ENCODE measurements at regions not wholly inside any gene's neighbourhood (a gene's known extent, or its start where the extent isn't known, plus 50 kb on each side); places are given as distances from the start of the nearest gene placed in this dataset.
"Not testable (repeated sequence)": the region's sequence is repeated elsewhere in the genome, so short reads cannot be mapped to it uniquely, and the experiment has no call there.

DNA sequence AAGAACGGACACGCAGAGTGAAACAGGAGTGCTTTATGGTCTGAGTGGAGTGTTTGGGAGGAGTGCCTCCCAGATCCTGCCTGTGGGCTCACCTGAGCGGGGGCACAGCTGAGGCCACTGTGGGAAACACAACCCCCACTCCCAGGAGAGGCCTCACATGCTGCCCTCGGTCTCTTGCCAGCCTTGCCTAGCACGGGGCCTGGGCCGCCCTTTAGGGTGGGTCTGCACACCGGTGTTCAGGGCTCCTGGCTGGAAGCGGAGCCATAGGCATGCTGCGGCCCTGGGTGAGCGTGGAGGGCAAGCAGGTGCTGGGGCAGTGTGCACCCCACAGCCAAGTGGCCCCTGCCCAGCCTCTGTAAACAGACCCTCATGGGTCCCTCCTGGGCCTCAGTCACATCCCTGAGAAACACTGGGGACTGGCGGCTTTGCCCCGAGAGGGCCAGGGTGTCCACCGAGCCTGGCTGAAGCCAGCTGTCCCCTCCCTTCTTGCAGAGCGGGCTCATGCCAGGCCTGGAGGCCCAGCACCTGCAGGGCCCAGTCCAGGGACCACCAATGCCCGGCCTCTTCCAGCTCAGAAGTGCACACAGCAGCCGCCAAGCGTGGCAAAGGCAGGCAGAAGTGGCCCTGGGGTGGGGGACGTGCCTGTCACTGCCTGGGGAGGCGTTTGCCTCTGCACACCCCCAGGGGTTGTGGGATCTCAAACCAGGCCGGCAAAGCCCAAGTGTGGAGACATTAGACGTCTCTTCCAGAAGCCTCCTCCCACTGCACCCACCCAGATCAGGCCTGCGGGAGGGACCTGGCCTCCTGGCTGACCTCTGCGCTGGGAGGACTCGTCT, 305.9 kb downstream of the CCDC74A start:
- H3K4me3 ChIP-seq; intact Hi-C loops (cut with DNase I); H3K9me3 ChIP-seq; H3K27ac ChIP-seq; H3K27me3 ChIP-seq (replicated peaks; ENCODE audit: insufficient read depth); DNase-seq (ENCODE audit: low spot score); H3K4me1 ChIP-seq (replicated peaks); H3K36me3 ChIP-seq: not testable (repeated sequence)
- 84% methylated on average over 23 of the region's 24 CpGs for WGBS

- intact Hi-C loops (cut with DNase I); H3K27ac ChIP-seq; H3K9me3 ChIP-seq; H3K36me3 ChIP-seq; DNase-seq (ENCODE audit: low spot score); H3K4me3 ChIP-seq; H3K27me3 ChIP-seq (replicated peaks; ENCODE audit: insufficient read depth); H3K4me1 ChIP-seq (replicated peaks): not testable (repeated sequence)
- 86% methylated on average over 23 of the region's 31 CpGs for WGBS
Measured at GRCh38 chr2:131834203-131835020, 306.7 kb downstream of the CCDC74A start.

- WGBS: 78% methylated on average over 9 of the region's 9 CpGs
- H3K27ac ChIP-seq; H3K36me3 ChIP-seq; H3K27me3 ChIP-seq (replicated peaks; ENCODE audit: insufficient read depth); H3K4me1 ChIP-seq (replicated peaks); DNase-seq (ENCODE audit: low spot score); H3K9me3 ChIP-seq; H3K4me3 ChIP-seq; intact Hi-C loops (cut with DNase I): not testable (repeated sequence)
Measured at GRCh38 chr2:131835022-131835421, 307.3 kb downstream of the CCDC74A start.

GRCh38 chr2:131835621-131836091, 308.0 kb downstream of the CCDC74A start:
- Histone ChIP-seq H3K4me3 (no peak overlapping the region), H3K27ac (no peak overlapping the region), H3K27me3 (replicated peaks; ENCODE audit: insufficient read depth) (no peaks in the 10 kb centered on the region), H3K4me1 (replicated peaks) (no peaks in the 10 kb centered on the region), H3K36me3 (no peaks in the 10 kb centered on the region), H3K9me3 (no peaks in the 10 kb centered on the region)
- TF ChIP-seq POLR2A (IDR thresholded peaks at IDR 0.05): no peak
- TF ChIP-seq, protein P1, sequence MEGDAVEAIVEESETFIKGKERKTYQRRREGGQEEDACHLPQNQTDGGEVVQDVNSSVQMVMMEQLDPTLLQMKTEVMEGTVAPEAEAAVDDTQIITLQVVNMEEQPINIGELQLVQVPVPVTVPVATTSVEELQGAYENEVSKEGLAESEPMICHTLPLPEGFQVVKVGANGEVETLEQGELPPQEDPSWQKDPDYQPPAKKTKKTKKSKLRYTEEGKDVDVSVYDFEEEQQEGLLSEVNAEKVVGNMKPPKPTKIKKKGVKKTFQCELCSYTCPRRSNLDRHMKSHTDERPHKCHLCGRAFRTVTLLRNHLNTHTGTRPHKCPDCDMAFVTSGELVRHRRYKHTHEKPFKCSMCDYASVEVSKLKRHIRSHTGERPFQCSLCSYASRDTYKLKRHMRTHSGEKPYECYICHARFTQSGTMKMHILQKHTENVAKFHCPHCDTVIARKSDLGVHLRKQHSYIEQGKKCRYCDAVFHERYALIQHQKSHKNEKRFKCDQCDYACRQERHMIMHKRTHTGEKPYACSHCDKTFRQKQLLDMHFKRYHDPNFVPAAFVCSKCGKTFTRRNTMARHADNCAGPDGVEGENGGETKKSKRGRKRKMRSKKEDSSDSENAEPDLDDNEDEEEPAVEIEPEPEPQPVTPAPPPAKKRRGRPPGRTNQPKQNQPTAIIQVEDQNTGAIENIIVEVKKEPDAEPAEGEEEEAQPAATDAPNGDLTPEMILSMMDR (IDR thresholded peaks at IDR 0.05): no peak
- TF ChIP-seq POLR2AphosphoS5 (IDR thresholded peaks at IDR 0.05): no peak
- 90% methylated on average over 24 of the region's 24 CpGs for WGBS
- DNase-seq (ENCODE audit: low spot score): no peak
- intact Hi-C loops (cut with DNase I): no loop called here

DNA sequence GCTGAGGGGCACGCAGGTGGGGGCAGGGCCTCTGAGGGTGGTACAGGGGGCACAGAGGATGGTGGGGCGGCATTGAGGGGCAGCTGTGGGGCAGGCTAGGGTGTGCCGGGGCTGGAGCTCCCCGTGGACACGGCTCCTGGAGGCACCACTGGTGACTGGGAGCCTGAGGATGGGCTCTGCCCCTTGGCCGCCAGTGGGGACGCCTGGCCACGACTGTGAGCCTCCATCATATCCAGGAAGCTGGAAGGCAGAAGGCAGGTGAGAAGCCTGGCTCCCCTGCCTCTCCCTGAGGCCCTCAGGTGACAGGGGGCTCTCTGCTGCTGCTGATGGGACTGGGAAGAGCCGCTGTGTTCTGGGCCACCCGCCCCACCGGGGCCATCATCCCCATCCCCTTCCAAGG, 308.4 kb downstream of the CCDC74A start:
- 92% methylated on average over 11 of the region's 11 CpGs for WGBS

GRCh38 chr2:131844044-131844443, 316.4 kb downstream of the CCDC74A start:
- H3K27me3 ChIP-seq (replicated peaks; ENCODE audit: insufficient read depth); H3K36me3 ChIP-seq; intact Hi-C loops (cut with DNase I); H3K4me3 ChIP-seq; H3K4me1 ChIP-seq (replicated peaks); DNase-seq (ENCODE audit: low spot score); H3K9me3 ChIP-seq; H3K27ac ChIP-seq: not testable (repeated sequence)
- WGBS: 52% methylated on average over 2 of the region's 2 CpGs

More for the DNA sequence above, 308.4 kb downstream of the CCDC74A start:
- intact Hi-C loops (cut with DNase I); H3K9me3 ChIP-seq; DNase-seq (ENCODE audit: low spot score); H3K36me3 ChIP-seq; H3K27ac ChIP-seq; H3K4me1 ChIP-seq (replicated peaks); H3K27me3 ChIP-seq (replicated peaks; ENCODE audit: insufficient read depth); H3K4me3 ChIP-seq: not testable (repeated sequence)

GRCh38 chr2:131856202-131856601, 305.6 kb downstream of the ANKRD30BL start:
- H3K4me1 ChIP-seq (replicated peaks); DNase-seq (ENCODE audit: low spot score); H3K9me3 ChIP-seq; intact Hi-C loops (cut with DNase I); H3K36me3 ChIP-seq; H3K27ac ChIP-seq; H3K27me3 ChIP-seq (replicated peaks; ENCODE audit: insufficient read depth); H3K4me3 ChIP-seq: not testable (repeated sequence)
- WGBS: 17% methylated on average over 1 of the region's 1 CpG

All from prostate gland (tissue), 2 donors.